ENCODE measurements at regions not wholly inside any gene's neighbourhood (a gene's known extent, or its start where the extent isn't known, plus 50 kb on each side); places are given as distances from the start of the nearest gene placed in this dataset. TPM values are rescaled to one million over a fixed set of nuclear protein-coding genes. Genes with fewer than 3 reads are reported as not detected.

DNA sequence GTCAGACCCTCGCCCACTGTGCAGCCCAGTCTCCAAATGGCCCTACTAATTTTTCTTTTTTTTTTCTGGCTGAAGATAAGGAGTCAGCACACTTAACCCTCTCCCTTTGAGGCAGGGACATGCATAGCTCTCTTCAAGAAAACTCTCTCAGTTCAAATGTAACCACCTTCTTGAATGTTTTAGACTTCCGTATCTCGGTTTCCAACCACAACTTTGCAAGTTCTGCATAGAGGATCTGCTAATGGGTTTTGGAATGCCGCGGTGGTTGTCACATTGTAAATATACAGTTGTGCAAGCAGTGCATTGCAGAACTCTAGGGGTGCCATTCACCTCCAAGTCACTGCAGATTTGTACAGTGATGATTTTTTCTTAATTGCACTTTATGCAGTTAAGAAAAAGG, 59.4 kb upstream of the SLC35B3 start:
- no peak overlapping the region for H3K27ac ChIP-seq (ENCODE audit: low read depth in 1 of 2, low read length in 1 of 2)
- no peak for DNase-seq
- H3K27me3 ChIP-seq (ENCODE audit: control insufficient read depth in 3 of 3, insufficient read depth in 3 of 3, low read length in 2 of 3): no peaks in the 10 kb centered on the region
- H3K9ac ChIP-seq (ENCODE audit: insufficient read depth in 1 of 2, low read length in 2 of 2): no peak overlapping the region
- H3K4me1 ChIP-seq (ENCODE audit: control insufficient read depth in 5 of 5, insufficient read depth in 5 of 5, low read length in 5 of 5): no peaks in the 10 kb centered on the region
- H3K4me3 ChIP-seq: no peak overlapping the region
- WGBS, 2 donors: 92 to 96% methylated on average over 5 of the region's 5 CpGs
- peaks cover 0 to 8% (median 0%) of the 10 kb centered on the region in 4 donors for H3K9me3 ChIP-seq (ENCODE audit: control insufficient read depth in 4 of 4, insufficient read depth in 3 of 4, low read length in 3 of 4)
- TF ChIP-seq, protein P1, sequence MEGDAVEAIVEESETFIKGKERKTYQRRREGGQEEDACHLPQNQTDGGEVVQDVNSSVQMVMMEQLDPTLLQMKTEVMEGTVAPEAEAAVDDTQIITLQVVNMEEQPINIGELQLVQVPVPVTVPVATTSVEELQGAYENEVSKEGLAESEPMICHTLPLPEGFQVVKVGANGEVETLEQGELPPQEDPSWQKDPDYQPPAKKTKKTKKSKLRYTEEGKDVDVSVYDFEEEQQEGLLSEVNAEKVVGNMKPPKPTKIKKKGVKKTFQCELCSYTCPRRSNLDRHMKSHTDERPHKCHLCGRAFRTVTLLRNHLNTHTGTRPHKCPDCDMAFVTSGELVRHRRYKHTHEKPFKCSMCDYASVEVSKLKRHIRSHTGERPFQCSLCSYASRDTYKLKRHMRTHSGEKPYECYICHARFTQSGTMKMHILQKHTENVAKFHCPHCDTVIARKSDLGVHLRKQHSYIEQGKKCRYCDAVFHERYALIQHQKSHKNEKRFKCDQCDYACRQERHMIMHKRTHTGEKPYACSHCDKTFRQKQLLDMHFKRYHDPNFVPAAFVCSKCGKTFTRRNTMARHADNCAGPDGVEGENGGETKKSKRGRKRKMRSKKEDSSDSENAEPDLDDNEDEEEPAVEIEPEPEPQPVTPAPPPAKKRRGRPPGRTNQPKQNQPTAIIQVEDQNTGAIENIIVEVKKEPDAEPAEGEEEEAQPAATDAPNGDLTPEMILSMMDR (IDR thresholded peaks at IDR 0.05; ENCODE audit: control extremely low read depth, extremely low read depth): no peak
- no peaks in the 10 kb centered on the region for H3K36me3 ChIP-seq (ENCODE audit: control insufficient read depth in 4 of 4, insufficient read depth in 4 of 4, low read length in 4 of 4)
- no peak for ATAC-seq (ENCODE audit: insufficient read depth, low FRiP score)

DNA sequence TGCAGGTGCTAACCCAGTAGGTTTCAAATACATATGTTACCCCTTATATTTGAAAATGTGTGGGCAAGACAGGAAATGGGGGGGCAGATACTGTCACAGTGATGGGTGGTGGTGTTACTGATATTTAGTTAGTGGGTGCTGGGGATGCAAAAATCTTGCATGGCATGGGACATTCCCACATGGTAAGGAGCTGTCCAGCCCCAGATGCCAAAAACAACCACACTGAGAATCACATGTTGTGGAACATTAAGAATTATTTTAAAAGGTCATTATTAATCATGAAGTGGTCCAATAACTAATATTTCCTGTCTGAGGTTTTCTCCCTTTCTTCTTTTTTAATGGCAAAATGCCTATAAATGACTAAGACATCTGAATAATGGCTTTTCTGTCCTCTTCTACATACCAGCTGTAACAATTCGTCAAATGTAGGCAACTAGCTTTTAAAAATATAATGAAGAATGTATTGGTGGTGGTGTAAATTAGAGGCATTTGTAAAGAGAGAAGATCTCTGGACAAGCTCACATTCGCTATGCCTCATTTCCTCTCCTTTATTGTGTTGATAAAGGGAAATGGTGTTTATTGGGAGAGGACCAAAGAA, 57.3 kb upstream of the SLC35B3 start:
- TF ChIP-seq, protein P1 (IDR thresholded peaks at IDR 0.05; ENCODE audit: control extremely low read depth, extremely low read depth): no peak
- WGBS, 2 donors: 74 to 86% methylated on average over 2 of the region's 2 CpGs
- Histone ChIP-seq H3K36me3 (ENCODE audit: control insufficient read depth in 4 of 4, insufficient read depth in 4 of 4, low read length in 4 of 4) (no peaks in the 10 kb centered on the region), H3K9me3 (ENCODE audit: control insufficient read depth in 4 of 4, insufficient read depth in 3 of 4, low read length in 3 of 4) (peaks cover 0 to 8% (median 0%) of the 10 kb centered on the region in 4 donors), H3K27ac (ENCODE audit: low read depth in 1 of 2, low read length in 1 of 2) (no peak overlapping the region), H3K27me3 (ENCODE audit: control insufficient read depth in 3 of 3, insufficient read depth in 3 of 3, low read length in 2 of 3) (no peaks in the 10 kb centered on the region), H3K4me1 (ENCODE audit: control insufficient read depth in 5 of 5, insufficient read depth in 5 of 5, low read length in 5 of 5) (no peaks in the 10 kb centered on the region), H3K4me3 (no peak overlapping the region), H3K9ac (ENCODE audit: insufficient read depth in 1 of 2, low read length in 2 of 2) (no peak overlapping the region)
- ATAC-seq (ENCODE audit: insufficient read depth, low FRiP score) (no peak), DNase-seq (no peak)

Small RNAs in the stretch of these regions (small RNA-seq; reads per million reads assigned to genes)
- not detected for gene RF02101 (ENCODE audit: low replicate concordance)
- not detected for gene RNU6ATAC21P (ENCODE audit: low replicate concordance)
